Head of caudate nucleus (tissue), 42 donors: ENCODE measurements at regions not wholly inside any gene's neighbourhood (a gene's known extent, or its start where the extent isn't known, plus 50 kb on each side); places are given as distances from the start of the nearest gene placed in this dataset.
"Not testable (repeated sequence)": the region's sequence is repeated elsewhere in the genome, so short reads cannot be mapped to it uniquely, and the experiment has no call there.

Experiments used
- DNase-seq, 42 donors: peaks; one replicate each; pipeline versions ENCODE4 v3.0.0 to v3.0.0-alpha.2; 2020 to 2021; ENCODE audit warnings: mixed read lengths in 7 of 42
- intact Hi-C: fragments of 100-400 bp; cut with DNase I; formaldehyde crosslinking; loops from one replicate; pipeline ENCODE4 v1.15.0; 2022

- intact Hi-C loops, result no loop called here
- peak in 6 of 42 donors; percentile 5 to 50 (median 21) for DNase-seq
Measured at GRCh38 chrX:460823-461640, 74.3 kb upstream of the PPP2R3B start.

- no peak for DNase-seq
- intact Hi-C loops, result no loop called here
Measured at GRCh38 chrX:462853-463252, 76.1 kb upstream of the PPP2R3B start.

- intact Hi-C loops, result no loop called here
- DNase-seq, result no peak
Measured at GRCh38 chrX:465418-466215, 78.9 kb upstream of the PPP2R3B start.

GRCh38 chrX:466836-467235, 80.1 kb upstream of the PPP2R3B start:
- intact Hi-C loops, DNase-seq: not testable (repeated sequence)

DNA sequence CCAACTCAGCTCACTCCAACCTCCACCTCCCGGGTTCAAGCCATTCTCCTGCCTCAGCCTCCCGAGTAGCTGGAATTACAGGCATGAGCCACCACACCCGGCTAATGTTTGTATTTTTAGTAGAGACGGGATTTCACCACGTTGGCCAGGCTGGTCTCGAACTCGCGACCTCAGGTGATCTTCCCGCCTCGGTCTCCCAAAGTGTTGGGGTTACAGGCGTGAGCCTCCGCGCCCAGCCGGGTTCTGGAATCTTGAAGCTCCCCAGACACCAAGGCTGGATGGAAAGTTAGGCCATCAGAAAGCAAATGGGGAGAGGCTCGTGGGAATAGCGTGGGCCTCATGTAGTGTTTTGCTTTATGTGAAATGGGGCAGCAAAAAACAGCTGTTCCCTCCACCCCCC, 81.0 kb upstream of the PPP2R3B start:
- intact Hi-C loops, DNase-seq: not testable (repeated sequence)

- no peak for DNase-seq
- intact Hi-C loops, result no loop called here
Measured at GRCh38 chrX:468979-469378, 82.3 kb upstream of the PPP2R3B start.

- intact Hi-C loops, result no loop called here
- no peak for DNase-seq
Measured at GRCh38 chrX:470686-471085, 84.0 kb upstream of the PPP2R3B start.

GRCh38 chrX:471281-471680, 84.6 kb upstream of the PPP2R3B start:
- no peak for DNase-seq
- intact Hi-C loops, result no loop called here

- intact Hi-C loops, DNase-seq: not testable (repeated sequence)
Measured at GRCh38 chrX:472275-472674, 85.6 kb upstream of the PPP2R3B start.

DNA sequence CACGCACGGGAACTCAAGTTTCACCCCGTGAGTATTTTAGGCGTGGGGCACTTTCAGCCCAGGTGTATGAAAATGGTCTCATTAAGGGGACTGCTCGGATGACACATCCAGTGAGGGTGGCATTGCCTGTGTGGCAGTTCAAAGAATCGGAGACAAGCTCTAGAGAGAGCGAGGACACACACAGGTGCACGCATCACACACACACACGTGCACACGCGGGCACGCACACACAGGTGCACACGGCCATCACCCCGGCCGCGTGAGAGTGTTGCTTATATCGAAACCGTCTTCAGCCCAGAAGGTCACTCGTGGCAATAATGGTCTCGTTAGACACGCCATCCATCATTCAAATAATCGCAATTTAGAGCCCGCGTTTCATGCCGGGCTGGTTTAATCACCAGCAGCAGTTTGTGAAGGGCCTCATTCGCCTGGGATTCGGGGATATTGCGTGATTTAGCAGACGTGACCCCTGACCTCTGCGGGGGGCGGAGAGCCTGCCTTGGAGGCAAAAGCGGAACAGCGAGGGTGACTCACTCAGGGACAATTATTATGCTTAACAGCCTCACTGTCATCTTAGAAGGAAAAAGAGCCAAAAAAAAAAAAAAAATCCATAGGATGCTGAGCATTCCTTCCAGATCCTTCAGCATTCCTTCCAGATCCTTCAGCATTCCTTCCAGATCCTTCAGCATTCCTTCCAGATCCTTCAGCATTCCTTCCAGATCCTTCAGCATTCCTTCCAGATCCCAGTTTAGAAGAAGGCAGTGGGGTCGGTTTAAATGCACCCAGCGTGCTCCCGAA, 89.4 kb upstream of the PPP2R3B start:
- intact Hi-C loops, result no loop called here
- no peak for DNase-seq

GRCh38 chrX:476724-477075, 90.0 kb upstream of the PPP2R3B start:
- no peak for DNase-seq
- intact Hi-C loops, result no loop called here

- intact Hi-C loops, result no loop called here
- no peak for DNase-seq
Measured at GRCh38 chrX:477441-478012, 90.8 kb upstream of the PPP2R3B start.

- DNase-seq, result no peak
Measured at GRCh38 chrX:479273-479981, 92.7 kb upstream of the PPP2R3B start.

GRCh38 chrX:480861-481417, 94.2 kb upstream of the PPP2R3B start:
- DNase-seq, result peak in 1 of 42 donors; percentile 18
- intact Hi-C loops, result no loop called here

More at GRCh38 chrX:479273-479981, 92.7 kb upstream of the PPP2R3B start:
- intact Hi-C loops, result no loop called here

DNA sequence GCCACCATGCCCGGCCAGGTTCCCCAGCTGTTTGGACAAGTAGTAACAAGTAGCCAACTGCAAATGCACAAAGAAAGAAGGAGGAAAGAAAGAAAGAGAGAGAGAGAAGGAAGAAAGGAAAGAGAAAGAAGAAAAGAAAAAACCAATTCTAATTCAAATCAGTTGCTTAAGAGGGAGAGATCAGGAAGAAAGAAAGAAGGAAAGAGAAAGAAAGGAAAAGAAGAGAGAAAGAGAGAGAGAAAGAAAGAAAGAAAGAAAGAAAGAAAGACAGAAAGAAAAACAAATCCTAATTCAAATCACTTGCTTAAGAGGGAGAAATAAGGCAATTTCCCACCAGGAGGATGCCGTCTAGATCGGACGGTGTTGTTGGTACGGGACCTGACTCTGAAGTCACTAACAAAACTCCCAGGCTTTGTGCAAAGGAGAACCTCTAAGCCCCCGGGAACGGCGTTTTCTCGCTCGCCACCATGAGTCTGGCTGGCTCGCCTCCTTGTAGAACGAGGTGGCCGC, 95.5 kb upstream of the PPP2R3B start:
- no peak for DNase-seq
- intact Hi-C loops, result no loop called here

DNA sequence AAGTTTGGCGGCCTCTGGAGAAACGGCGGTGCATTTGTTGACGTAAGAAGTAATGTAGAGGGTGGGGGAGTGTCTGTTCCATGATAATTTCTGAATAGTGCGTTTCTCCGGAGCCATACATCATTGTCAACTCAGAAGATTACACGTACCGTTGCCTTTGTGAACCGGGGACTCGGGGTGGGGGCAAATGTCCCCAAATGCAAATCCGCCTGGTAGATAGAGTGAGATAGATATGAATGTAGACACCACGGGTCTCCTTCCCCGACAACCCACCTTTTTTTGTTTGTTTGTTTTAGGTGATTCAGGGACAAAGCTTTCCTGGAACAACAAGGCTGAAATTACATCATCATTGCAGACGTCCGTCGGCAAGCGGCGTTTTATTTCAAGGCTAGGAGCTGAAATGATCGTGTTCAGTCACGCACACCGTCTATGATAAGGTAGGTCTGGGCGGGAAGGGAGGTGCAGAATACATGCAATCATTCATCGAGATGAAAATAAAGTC, 96.0 kb upstream of the PPP2R3B start:
- DNase-seq, result no peak
- intact Hi-C loops, result no loop called here

GRCh38 chrX:485368-485767, 98.7 kb upstream of the PPP2R3B start:
- no peak for DNase-seq

GRCh38 chrX:486325-486724, 99.6 kb upstream of the PPP2R3B start:
- DNase-seq, result no peak
- intact Hi-C loops, result no loop called here

More at GRCh38 chrX:485368-485767, 98.7 kb upstream of the PPP2R3B start:
- intact Hi-C loops, result no loop called here
